PC-3 (cell line): ENCODE measurements at regions not wholly inside any gene's neighbourhood (a gene's known extent, or its start where the extent isn't known, plus 50 kb on each side); places are given as distances from the start of the nearest gene placed in this dataset.

Experiments used
- ATAC-seq: fragments of 200-7000 bp; cut with Tn5 transposase; 2 replicates; pipeline ENCODE4 v1.9.1; 2020; ENCODE audit warnings: mild to moderate bottlenecking, moderate library complexity
- BruUV-seq: library from RNA; stranded (reverse); fragments of 400-500 nt; replicated peaks from 2 replicates; lab custom pipeline; 2021; lab: Mats Ljungman, UMichigan
- CTCF ChIA-PET: fragments of 300-600 bp; sonication (Branson Sonifier 250); formaldehyde crosslinking; loops from one replicate; lab custom pipeline; 2022; ENCODE audit warnings: antibody characterized with exemption; lab: Charles Lee
- POLR2A ChIA-PET: fragments of 300-600 bp; sonication (Branson Sonifier 250); formaldehyde crosslinking; loops from one replicate; lab custom pipeline; 2022; ENCODE audit warnings: antibody characterized with exemption; ENCODE audit not compliant: unreplicated experiment; lab: Charles Lee
- DNase-seq: peaks from one replicate; pipeline ENCODE4 v3.0.0-alpha.2; 2015
- H2AFZ ChIP-seq: fragments of 300-600 bp; sonication (generic); 2 replicates; pipeline ENCODE4 v1.6.0; 2016; ENCODE audit warnings: antibody characterized with exemption, low read length
- H3F3A ChIP-seq: fragments of 300-600 bp; sonication (generic); one replicate; pipeline ENCODE4 v1.6.0; 2017; ENCODE audit warnings: antibody characterized with exemption, low read length, control low read depth, mild to moderate bottlenecking; ENCODE audit not compliant: unreplicated experiment
- H3K27ac ChIP-seq: fragments of 300-600 bp; sonication (generic); 2 replicates; pipeline ENCODE4 v1.5.1; 2016; ENCODE audit warnings: mild to moderate bottlenecking, low read length
- H3K27me3 ChIP-seq: fragments of 300-600 bp; sonication (generic); 2 replicates; pipeline ENCODE4 v1.6.1; 2016; ENCODE audit warnings: low read length, mixed read lengths
- H3K36me3 ChIP-seq: fragments of 300-600 bp; sonication (generic); 2 replicates; pipeline ENCODE4 v1.6.1; 2016; ENCODE audit warnings: low read depth, mixed run types, low read length, mixed read lengths
- H3K4me1 ChIP-seq: fragments of 300-600 bp; sonication (generic); 2 replicates; pipeline ENCODE4 v1.5.1; 2016; ENCODE audit warnings: low read length; ENCODE audit not compliant: insufficient read depth
- H3K4me2 ChIP-seq: fragments of 300-600 bp; sonication (generic); 2 replicates; pipeline ENCODE4 v1.6.0; 2016; ENCODE audit warnings: low read length
- H3K4me3 ChIP-seq: fragments of 300-600 bp; sonication (generic); 2 replicates; pipeline ENCODE4 v1.5.1; 2016; ENCODE audit warnings: mild to moderate bottlenecking, low read length, mixed read lengths
- H3K79me2 ChIP-seq: fragments of 300-600 bp; sonication (generic); 2 replicates; pipeline ENCODE4 v1.6.1; 2017; ENCODE audit warnings: low read length, mixed read lengths
- H3K9ac ChIP-seq: fragments of 300-600 bp; sonication (generic); 2 replicates; pipeline ENCODE4 v1.6.0; 2016; ENCODE audit warnings: mild to moderate bottlenecking, low read length
- H3K9me2 ChIP-seq: fragments of 300-600 bp; sonication (generic); replicated peaks from 2 replicates; pipeline ENCODE4 v1.6.1; 2016; ENCODE audit warnings: mixed run types, low read length, mixed read lengths
- H3K9me3 ChIP-seq: fragments of 300-600 bp; sonication (generic); 2 replicates; pipeline ENCODE4 v1.6.1; 2016; ENCODE audit warnings: low read length, mixed read lengths
- H4K20me1 ChIP-seq: fragments of 300-600 bp; sonication (generic); 2 replicates; pipeline ENCODE4 v1.6.1; 2016; ENCODE audit warnings: low read length, mixed read lengths
- EZH2 ChIP-seq: fragments of 300-600 bp; sonication (generic); IDR thresholded peaks from one replicate; pipeline ENCODE4 v1.6.1; 2017; ENCODE audit warnings: antibody characterized with exemption, mild to moderate bottlenecking, low read length; ENCODE audit not compliant: unreplicated experiment
- EZH2phosphoT487 ChIP-seq: fragments of 300-600 bp; sonication (generic); IDR thresholded peaks from 2 replicates; pipeline ENCODE4 v1.6.1; 2018; ENCODE audit warnings: mild to moderate bottlenecking, antibody characterized with exemption, low read length, borderline replicate concordance
- intact Hi-C: fragments of 100-400 bp; cut with micrococcal nuclease; formaldehyde crosslinking; loops from 2 replicates; pipeline ENCODE4 v1.9.0; 2023
- TF ChIP-seq, protein P1 (sequence below): fragments of 300-600 bp; sonication (generic); conservative IDR thresholded peaks from 2 replicates; pipeline ENCODE4 v1.5.1; 2017; ENCODE audit warnings: antibody characterized with exemption, low read depth, mild to moderate bottlenecking, low read length

- no peak overlapping the region for H3K9ac ChIP-seq
- H3K4me1 ChIP-seq = no peaks in the 10 kb centered on the region
- no peak for ATAC-seq
- no peaks in the 10 kb centered on the region for H4K20me1 ChIP-seq
- H3K27me3 ChIP-seq = no peaks in the 10 kb centered on the region
- DNase-seq = no peak
- H3F3A ChIP-seq = no peaks in the 10 kb centered on the region
- no peak overlapping the region for H3K27ac ChIP-seq
- ChIA-PET POLR2A (no interaction called here), CTCF (no interaction called here)
- H3K9me2 ChIP-seq = no peaks in the 10 kb centered on the region
- H3K4me2 ChIP-seq = no peak overlapping the region
- intact Hi-C loops = no loop called here
- BruUV-seq = no TSS peak
- H3K4me3 ChIP-seq = no peak overlapping the region
- TF ChIP-seq, protein P1, sequence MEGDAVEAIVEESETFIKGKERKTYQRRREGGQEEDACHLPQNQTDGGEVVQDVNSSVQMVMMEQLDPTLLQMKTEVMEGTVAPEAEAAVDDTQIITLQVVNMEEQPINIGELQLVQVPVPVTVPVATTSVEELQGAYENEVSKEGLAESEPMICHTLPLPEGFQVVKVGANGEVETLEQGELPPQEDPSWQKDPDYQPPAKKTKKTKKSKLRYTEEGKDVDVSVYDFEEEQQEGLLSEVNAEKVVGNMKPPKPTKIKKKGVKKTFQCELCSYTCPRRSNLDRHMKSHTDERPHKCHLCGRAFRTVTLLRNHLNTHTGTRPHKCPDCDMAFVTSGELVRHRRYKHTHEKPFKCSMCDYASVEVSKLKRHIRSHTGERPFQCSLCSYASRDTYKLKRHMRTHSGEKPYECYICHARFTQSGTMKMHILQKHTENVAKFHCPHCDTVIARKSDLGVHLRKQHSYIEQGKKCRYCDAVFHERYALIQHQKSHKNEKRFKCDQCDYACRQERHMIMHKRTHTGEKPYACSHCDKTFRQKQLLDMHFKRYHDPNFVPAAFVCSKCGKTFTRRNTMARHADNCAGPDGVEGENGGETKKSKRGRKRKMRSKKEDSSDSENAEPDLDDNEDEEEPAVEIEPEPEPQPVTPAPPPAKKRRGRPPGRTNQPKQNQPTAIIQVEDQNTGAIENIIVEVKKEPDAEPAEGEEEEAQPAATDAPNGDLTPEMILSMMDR = no peak
- no peak for TF ChIP-seq EZH2phosphoT487
- no peak for TF ChIP-seq EZH2
- H3K36me3 ChIP-seq = no peaks in the 10 kb centered on the region
- H2AFZ ChIP-seq = no peak overlapping the region
- no peaks in the 10 kb centered on the region for H3K79me2 ChIP-seq
- H3K9me3 ChIP-seq = no peaks in the 10 kb centered on the region
These were observed 514.4 kb upstream of the ARRDC4 start for GRCh38 chr15:97446138-97446537.

DNA sequence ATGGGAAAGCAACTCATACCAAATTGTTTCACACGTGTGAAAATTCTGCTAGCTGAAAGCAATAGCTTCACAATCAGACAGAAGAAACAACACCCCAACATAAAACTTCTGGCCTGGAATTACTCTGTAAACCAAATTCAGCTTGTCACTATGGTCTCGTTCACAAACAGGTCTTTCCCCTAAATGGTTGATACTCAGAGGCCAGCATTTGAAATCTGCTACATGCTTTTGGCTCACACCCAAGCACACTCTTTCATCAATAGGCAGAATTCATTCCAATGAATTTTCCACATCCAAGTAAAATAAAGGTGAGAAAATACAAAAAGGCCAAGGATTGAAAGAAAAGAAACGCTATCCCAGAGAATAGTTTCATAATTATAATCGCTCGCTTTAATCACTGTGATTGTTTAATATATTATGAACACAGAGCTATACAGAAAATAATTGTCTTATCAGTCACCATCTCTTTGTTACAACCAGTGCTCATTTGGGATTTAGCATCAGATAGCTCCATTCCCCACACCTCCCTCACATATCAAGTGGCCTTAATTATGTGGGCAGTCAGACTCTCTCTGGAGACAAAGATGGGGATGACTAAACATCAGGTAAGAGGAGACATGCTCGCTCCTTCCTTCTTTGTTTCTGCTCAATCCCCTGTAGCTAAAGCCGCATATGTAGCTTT lies 503.8 kb upstream of the ARRDC4 start:
- no peaks in the 10 kb centered on the region for H3K36me3 ChIP-seq
- H3K27me3 ChIP-seq = no peaks in the 10 kb centered on the region
- ChIA-PET POLR2A (no interaction called here), CTCF (no interaction called here)
- H3K4me3 ChIP-seq = no peak overlapping the region
- TF ChIP-seq EZH2phosphoT487 = no peak
- TF ChIP-seq, protein P1 = no peak
- H3K4me1 ChIP-seq = no peaks in the 10 kb centered on the region
- no peaks in the 10 kb centered on the region for H3F3A ChIP-seq
- no peaks in the 10 kb centered on the region for H3K9me3 ChIP-seq
- H3K79me2 ChIP-seq = no peaks in the 10 kb centered on the region
- no peak overlapping the region for H3K4me2 ChIP-seq
- DNase-seq = no peak
- no peak overlapping the region for H3K27ac ChIP-seq
- no peaks in the 10 kb centered on the region for H4K20me1 ChIP-seq
- H2AFZ ChIP-seq = no peak overlapping the region
- no TSS peak for BruUV-seq
- ATAC-seq = no peak
- no peak overlapping the region for H3K9ac ChIP-seq
- H3K9me2 ChIP-seq = no peaks in the 10 kb centered on the region
- intact Hi-C loops = no loop called here

DNA sequence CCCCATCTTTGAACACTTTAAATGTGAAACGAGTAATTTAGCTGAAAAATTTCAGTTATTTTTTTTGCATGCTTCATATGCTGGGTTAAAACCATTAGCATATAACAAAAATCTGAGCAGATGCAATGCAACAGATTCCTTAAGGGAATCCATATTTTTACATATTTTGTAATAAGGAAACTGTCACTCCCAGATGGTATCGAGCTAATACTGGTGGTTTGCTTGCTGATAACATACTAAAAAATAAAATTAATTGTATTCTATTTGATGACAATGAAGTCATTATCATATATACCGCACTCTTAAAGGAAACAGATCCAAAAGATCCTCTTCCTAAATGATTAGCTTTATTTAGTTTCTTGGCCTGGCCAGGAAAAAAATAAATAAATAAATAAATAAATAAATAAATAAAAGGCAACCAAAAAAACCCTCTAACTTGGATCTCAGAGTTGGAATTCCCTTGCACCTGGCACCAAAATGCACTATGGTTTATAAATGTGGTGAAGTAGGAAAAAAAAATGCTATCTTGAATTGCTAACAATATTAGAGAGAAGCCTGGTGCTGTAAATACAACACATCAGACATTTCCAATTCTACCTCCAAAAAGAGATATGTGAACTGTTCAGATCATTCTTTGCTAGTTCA lies 503.2 kb upstream of the ARRDC4 start:
- Histone ChIP-seq H4K20me1 (no peaks in the 10 kb centered on the region), H3K9ac (no peak overlapping the region), H3K9me2 (no peaks in the 10 kb centered on the region), H3K4me3 (no peak overlapping the region), H3K27me3 (no peaks in the 10 kb centered on the region), H3K9me3 (no peaks in the 10 kb centered on the region), H3K4me2 (no peak overlapping the region), H3K36me3 (no peaks in the 10 kb centered on the region), H3K4me1 (no peaks in the 10 kb centered on the region), H3K79me2 (no peaks in the 10 kb centered on the region), H2AFZ (no peak overlapping the region), H3F3A (no peaks in the 10 kb centered on the region), H3K27ac (no peak overlapping the region)
- no TSS peak for BruUV-seq
- ChIA-PET POLR2A (no interaction called here), CTCF (no interaction called here)
- DNase-seq (no peak), ATAC-seq (no peak)
- intact Hi-C loops = no loop called here
- TF ChIP-seq, protein P1 = no peak
- no peak for TF ChIP-seq EZH2
- no peak for TF ChIP-seq EZH2phosphoT487
